SU-DHL-6 (cell line): ENCODE measurements at regions not wholly inside any gene's neighbourhood (a gene's known extent, or its start where the extent isn't known, plus 50 kb on each side); places are given as distances from the start of the nearest gene placed in this dataset.

ENCODE experiments used
- H2AFZ ChIP-seq: fragments of 200-600 bp; sonication (generic); 2 replicates; pipeline ENCODE4 v1.6.1; 2014; ENCODE audit warnings: low read depth, mild to moderate bottlenecking, moderate library complexity, mixed read lengths, antibody characterized with exemption, low read length; ENCODE audit not compliant: severe bottlenecking
- H3F3A ChIP-seq: fragments of 200-600 bp; shearing (Covaris generic); 2 replicates; pipeline ENCODE4 v1.6.0; 2016; ENCODE audit warnings: antibody characterized with exemption, mild to moderate bottlenecking; ENCODE audit not compliant: insufficient read depth
- H3K27ac ChIP-seq: fragments of 200-600 bp; sonication (generic); 2 replicates; pipeline ENCODE4 v1.5.1; 2016; ENCODE audit warnings: low read depth, mild to moderate bottlenecking, low read length, moderate library complexity, mixed read lengths
- H3K27me3 ChIP-seq: fragments of 200-600 bp; sonication (generic), shearing (Covaris generic); 2 replicates; pipeline ENCODE4 v1.6.0; 2014; ENCODE audit warnings: mild to moderate bottlenecking, low read length
- H3K36me3 ChIP-seq: fragments of 200-600 bp; sonication (generic); 2 replicates; pipeline ENCODE4 v1.6.1; 2014; ENCODE audit warnings: mild to moderate bottlenecking, low read length, mixed read lengths
- H3K4me2 ChIP-seq: fragments of 300-600, 200-600 bp; shearing (Covaris generic), sonication (generic); 2 replicates; pipeline ENCODE4 v1.6.0; 2014; ENCODE audit warnings: low read length, low read depth, mild to moderate bottlenecking; ENCODE audit not compliant: poor library complexity, severe bottlenecking
- H3K4me3 ChIP-seq: fragments of 200-600 bp; sonication (generic); 2 replicates; pipeline ENCODE4 v1.5.1; 2014; ENCODE audit warnings: antibody characterized with exemption, low read length, mild to moderate bottlenecking, mixed read lengths; ENCODE audit not compliant: insufficient read depth, poor library complexity, severe bottlenecking
- H3K79me2 ChIP-seq: fragments of 200-600 bp; sonication (generic); 2 replicates; pipeline ENCODE4 v1.6.1; 2014; ENCODE audit warnings: mild to moderate bottlenecking, low read length, moderate library complexity; ENCODE audit not compliant: insufficient read depth
- H3K9ac ChIP-seq: fragments of 200-600 bp; sonication (generic); 2 replicates; pipeline ENCODE4 v1.7.0; 2014; ENCODE audit warnings: mild to moderate bottlenecking, low read length
- H3K9me2 ChIP-seq: fragments of 200-600 bp; sonication (generic); replicated peaks from 2 replicates; pipeline ENCODE4 v1.6.1; 2014; ENCODE audit warnings: low read length; ENCODE audit not compliant: insufficient read depth
- H3K9me3 ChIP-seq: fragments of 200-600 bp; sonication (generic); 2 replicates; pipeline ENCODE4 v1.6.1; 2014; ENCODE audit warnings: low read length, mixed read lengths; ENCODE audit not compliant: insufficient read depth
- H4K20me1 ChIP-seq: fragments of 200-600 bp; sonication (generic); 2 replicates; pipeline ENCODE4 v1.6.1; 2014; ENCODE audit warnings: low read depth, mild to moderate bottlenecking, antibody characterized with exemption, low read length, moderate library complexity, mixed read lengths
- EZH2phosphoT487 ChIP-seq: fragments of 200-600 bp; sonication (generic), shearing (Covaris generic); conservative IDR thresholded peaks from 2 replicates; pipeline ENCODE4 v1.6.1; 2018; ENCODE audit warnings: mild to moderate bottlenecking, antibody characterized with exemption, low read length, moderate library complexity, mixed read lengths
- TF ChIP-seq, protein P1 (sequence below): fragments of 200-600 bp; sonication (generic); IDR thresholded peaks from one replicate; pipeline ENCODE4 v1.5.1; 2017; ENCODE audit warnings: antibody characterized with exemption, mild to moderate bottlenecking, low read length, moderate library complexity; ENCODE audit not compliant: insufficient read depth, poor library complexity, severe bottlenecking

DNA sequence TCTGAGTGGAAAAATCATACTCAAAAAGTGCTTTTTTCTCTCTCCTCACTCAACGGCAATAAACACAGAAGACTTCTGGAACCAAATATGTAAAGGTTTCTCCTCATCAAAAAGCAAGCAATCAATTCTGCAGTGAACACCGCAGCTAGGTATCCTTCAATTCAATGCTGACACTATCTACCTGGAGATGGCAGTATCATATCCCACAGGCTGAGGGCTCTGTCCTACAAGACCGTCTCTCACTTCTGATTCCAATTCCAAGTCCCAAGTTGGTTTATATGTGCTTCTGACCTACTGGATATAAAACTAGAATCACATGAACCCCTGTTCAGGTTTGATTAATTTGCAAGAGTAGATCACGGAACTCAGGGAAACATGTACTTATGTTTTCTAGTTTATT is 59.7 kb upstream of the LUZP2 start:
- H4K20me1 ChIP-seq = no peaks in the 10 kb centered on the region
- no peaks in the 10 kb centered on the region for H3F3A ChIP-seq
- no peak overlapping the region for H3K9ac ChIP-seq
- no peaks in the 10 kb centered on the region for H3K9me3 ChIP-seq
- H3K4me2 ChIP-seq = no peak overlapping the region
- no peaks in the 10 kb centered on the region for H3K36me3 ChIP-seq
- no peak overlapping the region for H2AFZ ChIP-seq
- no peak overlapping the region for H3K27ac ChIP-seq
- no peaks in the 10 kb centered on the region for H3K79me2 ChIP-seq
- H3K9me2 ChIP-seq = no peaks in the 10 kb centered on the region
- H3K4me3 ChIP-seq = no peak overlapping the region
- TF ChIP-seq EZH2phosphoT487 = no peak
- TF ChIP-seq, protein P1, sequence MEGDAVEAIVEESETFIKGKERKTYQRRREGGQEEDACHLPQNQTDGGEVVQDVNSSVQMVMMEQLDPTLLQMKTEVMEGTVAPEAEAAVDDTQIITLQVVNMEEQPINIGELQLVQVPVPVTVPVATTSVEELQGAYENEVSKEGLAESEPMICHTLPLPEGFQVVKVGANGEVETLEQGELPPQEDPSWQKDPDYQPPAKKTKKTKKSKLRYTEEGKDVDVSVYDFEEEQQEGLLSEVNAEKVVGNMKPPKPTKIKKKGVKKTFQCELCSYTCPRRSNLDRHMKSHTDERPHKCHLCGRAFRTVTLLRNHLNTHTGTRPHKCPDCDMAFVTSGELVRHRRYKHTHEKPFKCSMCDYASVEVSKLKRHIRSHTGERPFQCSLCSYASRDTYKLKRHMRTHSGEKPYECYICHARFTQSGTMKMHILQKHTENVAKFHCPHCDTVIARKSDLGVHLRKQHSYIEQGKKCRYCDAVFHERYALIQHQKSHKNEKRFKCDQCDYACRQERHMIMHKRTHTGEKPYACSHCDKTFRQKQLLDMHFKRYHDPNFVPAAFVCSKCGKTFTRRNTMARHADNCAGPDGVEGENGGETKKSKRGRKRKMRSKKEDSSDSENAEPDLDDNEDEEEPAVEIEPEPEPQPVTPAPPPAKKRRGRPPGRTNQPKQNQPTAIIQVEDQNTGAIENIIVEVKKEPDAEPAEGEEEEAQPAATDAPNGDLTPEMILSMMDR = no peak
- H3K27me3 ChIP-seq = no peaks in the 10 kb centered on the region
